Esophagus mucosa (tissue), 1 donor: ENCODE measurements at regions not wholly inside any gene's neighbourhood (a gene's known extent, or its start where the extent isn't known, plus 50 kb on each side); places are given as distances from the start of the nearest gene placed in this dataset.

Experiments
- ATAC-seq: fragments of 200-7000 bp; cut with Tn5 transposase; one replicate; pipeline ENCODE4 v1.9.1; 2020
- donor health status: DM: yes; HTN: yes; CAD: no.

DNA sequence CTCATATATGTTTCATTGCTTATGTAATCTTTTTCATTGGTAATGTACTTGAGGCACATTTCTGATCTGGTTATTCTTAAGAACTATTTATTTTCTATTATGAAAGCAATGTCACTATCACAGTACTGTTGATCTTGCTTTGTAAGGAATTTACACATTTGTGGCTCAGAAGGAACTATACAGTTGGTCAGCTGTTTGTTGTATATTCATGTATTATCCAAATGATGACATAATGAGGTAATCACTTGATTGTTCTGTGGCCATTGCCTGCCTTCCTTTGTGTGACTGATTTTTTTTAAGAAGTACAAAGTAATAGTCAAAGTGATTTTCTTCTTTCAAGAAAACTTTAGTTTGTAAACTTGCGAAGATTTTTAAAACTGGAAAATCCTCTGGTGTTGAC, 399.9 kb downstream of the TMEM161B start:
- ATAC-seq, result no peak

DNA sequence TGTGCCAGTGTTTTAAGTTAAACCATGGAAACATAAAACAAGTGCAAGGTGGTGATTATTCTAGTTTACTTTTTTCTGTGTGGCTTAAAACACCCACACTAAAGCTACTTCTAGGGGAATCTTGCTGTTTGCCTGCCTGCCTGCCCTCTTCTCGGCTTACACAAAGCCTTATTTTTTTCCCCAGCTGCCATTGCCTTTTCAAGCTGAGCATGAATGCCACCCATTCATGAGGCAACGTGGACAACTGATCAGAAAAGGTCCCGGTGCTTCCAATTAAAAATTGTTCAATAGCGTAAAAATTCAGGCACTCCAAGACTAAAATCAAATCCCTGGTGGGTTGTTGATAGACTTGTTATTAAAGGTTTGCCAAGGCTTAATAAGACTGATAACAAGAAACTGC, 401.4 kb downstream of the TMEM161B start:
- no peak for ATAC-seq

DNA sequence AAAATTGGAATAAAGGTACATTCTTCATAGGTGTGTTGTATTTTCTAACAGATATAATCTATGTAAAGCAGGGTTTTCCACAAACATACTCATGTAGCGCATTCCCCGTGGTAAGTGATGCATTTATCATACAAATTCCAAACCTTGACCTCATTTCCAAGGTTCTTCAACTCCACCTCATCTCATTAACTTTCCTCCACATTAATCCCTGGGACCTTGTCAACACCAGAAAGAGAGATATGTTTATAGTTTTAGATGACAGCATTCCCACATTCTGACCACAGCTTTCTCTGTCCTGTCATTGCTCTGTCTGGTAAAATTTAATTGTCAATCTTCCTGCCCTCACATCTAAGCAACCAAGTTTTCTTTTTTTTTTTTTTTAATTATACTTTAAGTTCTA, 415.1 kb downstream of the TMEM161B start:
- no peak for ATAC-seq

DNA sequence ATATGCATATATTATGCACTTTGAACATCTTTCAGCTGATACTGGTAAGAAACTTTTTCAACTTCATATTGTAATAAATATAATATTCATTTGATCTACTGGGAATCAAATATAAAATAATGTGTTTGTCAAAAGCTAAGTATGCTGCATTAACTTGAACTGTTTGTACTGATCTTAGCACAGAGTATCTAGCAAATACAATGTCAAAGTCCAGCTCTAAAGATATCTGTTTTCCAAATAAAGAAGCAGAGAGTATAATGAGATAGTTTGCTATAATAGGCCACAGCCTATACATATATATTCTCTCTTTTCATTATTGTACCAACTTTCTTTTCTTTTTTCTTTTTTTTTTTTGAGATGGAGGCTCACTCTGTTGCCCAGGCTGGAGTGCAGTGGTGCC, 417.0 kb downstream of the TMEM161B start:
- no peak for ATAC-seq

DNA sequence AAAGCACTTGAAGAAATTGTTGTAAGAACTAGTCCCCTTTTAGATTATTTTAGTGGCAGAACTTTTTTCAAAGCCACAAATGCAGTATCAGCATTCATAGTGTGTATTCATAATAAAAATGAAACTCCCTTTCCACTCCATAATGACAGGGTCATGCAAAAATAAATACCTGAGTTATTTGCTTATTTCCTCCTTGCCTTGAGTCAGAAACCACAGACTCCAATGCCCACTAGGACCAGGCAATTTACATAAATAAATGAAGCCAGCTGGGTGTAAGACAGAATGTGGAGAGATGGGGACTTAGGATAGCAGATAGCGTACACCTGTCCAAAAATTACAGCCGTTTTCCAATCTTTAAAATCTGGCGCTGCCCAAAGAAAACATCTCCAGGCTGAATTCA, 417.8 kb downstream of the TMEM161B start:
- no peak for ATAC-seq

DNA sequence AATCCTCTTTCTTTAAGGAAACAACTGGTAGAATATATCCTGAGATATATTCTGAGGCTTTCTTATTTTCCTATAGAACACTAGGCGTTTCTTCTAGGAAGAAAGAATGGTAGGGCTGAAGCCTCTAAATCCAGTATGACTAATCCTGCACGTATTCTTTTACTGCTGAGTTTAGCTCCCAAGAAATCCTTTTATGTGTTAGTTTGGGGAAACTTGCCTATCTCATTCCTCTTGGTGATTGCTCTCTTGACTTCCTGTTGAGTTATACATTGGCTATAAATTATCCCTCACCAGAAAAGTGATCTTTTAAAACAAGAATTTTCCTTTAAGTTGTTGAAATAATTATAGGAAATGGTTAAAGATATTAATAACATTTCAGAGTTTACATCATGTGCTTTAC, 422.9 kb downstream of the TMEM161B start:
- ATAC-seq, result no peak

DNA sequence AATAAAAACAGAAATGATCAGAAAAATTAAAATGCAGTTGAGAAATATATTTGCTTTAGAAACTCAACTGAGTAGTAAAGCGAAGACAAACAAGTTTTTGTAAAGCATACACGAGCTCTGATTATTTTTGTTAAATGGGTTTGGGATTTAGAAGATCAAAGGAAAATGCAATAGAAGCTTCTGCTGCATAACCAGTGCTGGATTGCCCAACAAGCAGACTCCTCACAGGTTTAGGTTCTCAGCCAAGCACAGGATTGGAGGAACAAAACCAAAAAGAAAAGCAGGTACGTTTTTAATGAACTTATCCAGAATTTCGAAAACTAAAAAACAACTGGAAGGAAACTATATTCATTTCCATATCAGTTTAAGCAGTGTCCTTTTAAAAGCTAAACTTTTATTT, 423.8 kb downstream of the TMEM161B start:
- no peak for ATAC-seq

DNA sequence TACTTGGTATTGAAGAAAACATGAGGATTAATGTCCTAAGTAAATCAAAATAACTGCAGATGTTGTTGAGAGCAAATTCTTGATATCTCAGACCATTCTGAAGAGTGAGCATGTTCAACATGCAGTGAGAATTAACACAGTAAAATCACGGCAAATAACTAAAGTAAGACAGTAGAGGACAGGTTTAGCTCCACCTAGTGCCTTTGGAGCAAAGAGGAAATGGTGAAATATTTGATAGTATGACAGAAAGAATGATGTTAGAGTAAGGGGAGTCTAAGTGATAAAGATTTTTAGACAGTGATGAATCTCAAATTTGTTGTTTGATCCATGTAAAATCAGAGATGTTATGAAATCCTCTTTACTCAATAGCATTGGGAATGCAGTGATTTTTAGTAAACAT, 424.2 kb downstream of the TMEM161B start:
- ATAC-seq, result no peak

DNA sequence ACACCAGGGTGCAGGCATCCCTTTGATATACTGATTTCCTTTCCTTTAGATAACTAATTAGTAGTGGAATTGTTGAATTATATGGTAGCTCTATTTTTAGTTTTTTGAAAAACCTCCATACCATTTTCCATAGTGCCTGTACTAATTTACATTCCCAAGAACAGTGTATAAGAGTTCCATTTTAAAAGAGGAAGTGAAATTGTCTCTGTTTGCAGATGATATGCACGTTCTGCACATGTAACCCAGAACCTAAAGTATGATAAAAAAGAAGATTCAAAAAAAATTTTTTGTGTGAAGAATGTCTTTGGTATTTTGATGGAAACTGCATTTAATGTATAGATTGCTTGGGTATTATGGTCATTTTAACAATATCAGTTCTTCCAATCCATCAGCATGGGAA, 424.0 kb upstream of the CCNH start:
- ATAC-seq, result no peak

DNA sequence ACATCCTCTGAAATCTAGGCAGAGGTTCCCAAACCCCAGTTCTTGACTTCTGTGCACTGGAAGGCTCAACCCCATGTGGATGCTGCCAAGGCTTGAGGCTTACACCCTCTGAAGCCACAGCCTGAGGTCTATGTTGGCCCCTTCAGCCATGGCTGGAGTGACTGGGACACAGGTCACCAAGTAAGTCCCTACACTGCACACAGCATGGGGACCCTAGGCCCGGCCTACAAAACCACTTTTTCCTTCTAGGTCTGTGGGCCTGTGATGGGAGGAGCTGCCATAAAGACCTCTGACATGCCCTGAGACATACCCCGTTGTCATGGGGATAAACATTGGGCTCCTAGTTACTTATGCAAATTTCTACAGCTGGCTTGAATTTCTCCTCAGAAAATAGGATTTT, 418.8 kb upstream of the CCNH start:
- no peak for ATAC-seq

DNA sequence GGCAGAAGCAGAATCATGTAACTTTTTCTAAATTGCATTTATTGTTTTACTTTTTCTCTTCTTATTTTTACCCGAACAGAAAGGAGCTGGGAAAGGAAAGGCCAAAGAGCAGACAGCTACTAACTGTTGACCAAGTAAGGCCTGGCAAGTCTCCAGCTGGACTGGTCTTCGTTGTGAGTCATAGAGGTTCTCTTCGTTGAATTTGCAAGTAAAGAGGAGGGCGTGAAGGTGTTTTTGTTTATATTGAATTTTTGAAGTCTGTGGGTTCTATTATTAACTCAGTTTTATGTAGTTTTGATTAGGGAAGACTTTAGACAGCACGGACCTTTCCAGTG, 416.5 kb upstream of the CCNH start:
- no peak for ATAC-seq

DNA sequence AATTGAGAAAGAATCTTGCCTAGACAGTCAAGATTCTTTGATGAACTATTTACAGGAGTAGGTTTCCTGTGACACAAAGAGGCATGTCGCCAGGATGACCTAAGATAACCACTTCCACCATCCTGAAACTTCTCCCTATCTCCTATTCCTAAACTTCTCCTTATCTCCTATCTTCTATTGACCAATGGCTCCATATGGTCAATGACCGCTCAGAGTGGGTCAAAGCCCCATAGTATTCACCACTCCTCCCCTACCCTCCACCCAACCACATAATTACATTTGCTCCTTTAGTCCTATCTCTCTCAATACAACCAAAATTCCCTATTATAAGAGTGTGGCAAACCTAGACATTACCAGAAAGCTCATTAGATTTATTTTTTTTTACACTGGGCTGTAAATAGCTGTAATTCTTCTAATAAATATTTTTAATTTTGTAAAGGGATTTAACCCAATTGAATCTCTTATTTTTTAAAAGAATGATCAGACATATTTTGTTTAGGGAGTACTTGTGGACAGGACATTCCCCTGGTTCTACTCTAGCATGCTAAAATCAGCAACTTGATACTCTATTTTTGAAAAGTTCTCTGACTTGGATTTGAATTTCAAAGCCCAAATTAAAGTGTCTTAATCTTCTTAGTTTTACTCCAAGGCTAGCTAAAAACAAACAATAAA, 416.0 kb upstream of the CCNH start:
- ATAC-seq, result no peak

DNA sequence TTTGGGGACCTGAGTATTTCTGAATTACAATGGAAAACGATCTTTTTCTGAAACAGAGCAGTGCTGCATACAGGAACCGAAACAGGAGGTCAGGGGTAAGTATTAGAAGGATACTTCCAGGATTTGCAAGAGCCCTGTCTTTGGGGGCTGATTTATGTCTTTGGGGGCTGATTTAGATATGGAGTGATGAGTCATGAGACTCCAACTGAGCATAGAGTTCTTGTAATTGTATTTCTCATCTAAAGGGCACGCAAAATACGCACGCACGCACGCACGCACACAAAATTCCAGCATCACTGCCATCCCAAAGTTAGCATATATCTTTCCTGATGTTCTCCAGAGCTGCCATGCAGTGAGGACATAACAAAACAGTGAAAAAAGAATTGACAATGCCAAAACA, 414.8 kb upstream of the CCNH start:
- ATAC-seq, result no peak

DNA sequence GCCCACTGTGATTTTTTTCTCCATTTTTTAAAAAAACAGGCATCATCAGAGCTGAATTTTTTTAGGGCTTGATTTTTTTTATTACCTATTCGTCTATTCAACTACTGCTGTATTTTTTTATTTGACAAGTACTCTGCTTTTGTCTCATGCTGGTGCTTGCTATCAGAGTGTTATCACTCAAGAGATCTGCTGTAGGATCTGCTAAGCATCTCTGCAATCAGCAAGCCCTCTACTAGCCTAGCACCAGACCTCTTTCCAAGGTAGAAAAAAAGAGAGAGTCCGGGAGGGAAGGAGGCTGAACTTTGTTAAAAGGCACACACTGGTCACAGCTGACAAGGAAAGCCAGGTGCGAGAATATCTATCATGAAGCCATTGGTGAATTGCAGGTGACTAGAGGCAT, 413.8 kb upstream of the CCNH start:
- no peak for ATAC-seq

DNA sequence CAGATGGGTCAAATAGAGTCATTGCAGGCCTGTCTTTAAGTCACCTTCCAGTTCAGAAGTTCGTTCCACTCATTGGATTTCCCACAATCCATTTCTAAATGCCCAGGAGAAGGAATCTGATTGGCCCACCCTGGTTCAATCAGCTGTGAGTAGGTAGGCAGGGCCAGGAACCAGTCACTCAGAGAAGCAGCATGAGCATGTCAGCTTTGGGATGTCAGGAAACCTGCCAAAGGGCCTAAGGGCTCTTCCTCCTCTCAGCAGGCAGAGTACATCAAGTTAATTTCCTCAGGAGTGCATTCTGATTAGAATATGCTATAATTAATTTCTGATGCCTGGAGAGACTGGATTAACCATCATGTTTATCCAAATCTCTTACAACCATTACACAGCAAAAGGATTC, 412.9 kb upstream of the CCNH start:
- no peak for ATAC-seq

DNA sequence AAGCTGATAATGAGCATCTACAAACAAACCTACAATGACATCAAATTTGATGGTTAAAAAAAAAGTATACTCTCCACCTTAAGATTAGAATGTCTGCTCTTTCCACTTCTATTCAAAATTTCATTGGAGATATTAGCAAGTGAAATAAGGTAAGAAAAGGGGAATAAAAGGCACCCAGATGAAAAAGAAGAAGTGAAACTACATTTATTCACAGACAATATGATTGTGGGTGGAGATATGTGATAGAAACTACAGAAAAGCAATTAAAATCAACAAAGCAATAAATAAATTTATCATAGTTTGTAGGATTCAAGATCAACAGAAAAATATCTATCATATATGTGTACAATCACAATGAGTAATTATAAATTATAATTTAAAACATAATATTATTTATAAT, 395.1 kb upstream of the CCNH start:
- ATAC-seq, result no peak

DNA sequence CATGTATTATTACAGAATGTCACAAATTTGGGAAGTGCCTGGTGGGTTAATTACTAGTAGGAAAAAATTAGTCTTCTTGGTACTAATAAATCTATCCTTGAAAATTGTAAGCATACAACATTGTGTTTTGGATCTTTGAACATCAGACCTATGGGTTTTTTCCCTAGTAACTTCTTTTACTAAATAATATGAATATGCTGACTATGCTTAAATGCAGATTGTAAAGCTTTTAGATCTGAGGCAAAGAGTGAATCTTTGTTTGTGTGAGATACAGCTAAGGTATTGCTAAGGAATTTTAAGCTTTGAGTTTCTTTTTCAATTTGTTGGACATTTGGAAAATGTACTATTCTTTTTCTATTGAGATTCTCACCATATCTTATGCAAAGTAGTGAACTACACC, 390.6 kb upstream of the CCNH start:
- no peak for ATAC-seq

DNA sequence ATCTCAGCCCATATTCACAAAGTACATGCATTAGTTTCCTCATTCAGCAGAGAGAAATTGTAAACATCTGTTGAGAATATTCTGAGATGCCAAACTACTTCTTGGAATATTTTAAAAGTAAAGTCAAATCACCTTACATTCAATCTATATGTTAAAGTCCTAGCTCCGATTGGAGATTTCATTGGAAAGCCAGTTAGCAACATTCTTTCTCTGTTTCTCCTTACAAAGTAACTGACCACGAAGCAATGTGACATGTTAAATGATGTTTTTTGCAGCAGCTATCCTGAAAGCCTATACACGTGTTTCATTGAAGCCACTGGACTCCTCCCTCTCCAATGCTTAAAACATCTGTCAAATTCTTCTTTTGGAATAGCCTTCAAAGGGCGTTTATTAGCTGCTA, 379.1 kb upstream of the CCNH start:
- no peak for ATAC-seq

DNA sequence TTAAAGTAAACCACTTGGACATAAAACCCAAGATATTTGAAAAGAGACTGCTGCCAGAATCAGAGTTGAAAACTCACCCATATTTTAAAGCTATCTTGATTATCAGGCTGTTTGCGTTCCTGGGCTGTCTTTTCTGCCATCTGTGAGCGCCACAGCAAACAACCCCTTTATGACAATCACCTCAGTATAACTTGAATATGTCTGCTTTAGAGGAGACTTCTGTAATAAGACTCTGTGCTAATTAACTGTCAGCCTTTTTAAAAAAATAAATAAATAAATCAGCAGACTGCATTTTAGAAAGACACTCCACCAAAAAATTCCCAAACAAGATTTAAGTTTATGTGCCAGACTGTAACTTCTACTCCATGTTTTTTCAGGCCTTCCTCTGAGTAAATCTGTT, 375.7 kb upstream of the CCNH start:
- no peak for ATAC-seq

DNA sequence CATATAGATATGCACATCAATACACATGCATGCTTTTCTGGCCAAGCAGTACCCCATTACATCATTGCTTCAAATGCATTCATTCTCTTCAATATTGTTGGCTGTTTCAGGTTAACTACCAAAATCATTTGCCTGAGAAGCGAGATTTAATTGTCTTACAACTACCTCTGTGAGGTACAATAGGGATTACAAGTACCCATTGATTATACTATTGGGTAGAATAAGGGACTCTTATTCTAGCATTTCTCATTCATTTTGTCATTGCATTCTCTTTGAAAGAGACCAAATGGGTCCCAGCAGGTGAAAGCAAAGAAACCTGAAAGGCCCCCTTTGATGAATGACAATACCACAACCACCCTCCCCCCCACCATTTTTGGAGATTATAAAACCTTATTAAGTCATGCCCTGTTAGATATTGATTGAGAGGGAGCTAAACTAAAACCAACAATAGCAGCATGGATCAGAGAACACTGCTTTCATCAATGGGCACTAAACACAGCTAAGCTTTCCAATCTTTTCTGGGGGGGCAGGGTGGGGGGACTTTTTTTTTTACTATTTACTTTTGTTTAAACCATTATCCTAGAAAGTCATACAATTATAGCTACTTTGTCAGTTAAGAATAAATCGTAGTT, 375.0 kb upstream of the CCNH start:
- no peak for ATAC-seq

DNA sequence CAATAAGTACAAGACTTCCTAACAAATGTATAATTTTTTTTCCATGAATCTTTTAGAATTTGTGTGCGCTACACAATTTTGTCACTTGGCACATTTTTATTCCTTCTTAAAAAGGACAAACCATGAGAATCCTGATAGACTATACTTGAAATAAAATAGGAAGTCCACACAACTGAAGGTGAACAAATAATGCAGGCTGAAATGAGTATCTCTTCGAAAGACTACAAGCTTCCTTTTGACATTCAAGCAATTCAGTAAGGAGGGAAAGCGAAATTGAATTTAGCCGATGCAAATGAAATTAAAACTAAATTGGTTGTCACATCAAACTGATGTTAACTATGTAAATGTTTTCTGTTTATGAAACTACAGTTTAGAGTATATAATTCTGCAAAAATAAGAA, 374.4 kb upstream of the CCNH start:
- ATAC-seq, result no peak

DNA sequence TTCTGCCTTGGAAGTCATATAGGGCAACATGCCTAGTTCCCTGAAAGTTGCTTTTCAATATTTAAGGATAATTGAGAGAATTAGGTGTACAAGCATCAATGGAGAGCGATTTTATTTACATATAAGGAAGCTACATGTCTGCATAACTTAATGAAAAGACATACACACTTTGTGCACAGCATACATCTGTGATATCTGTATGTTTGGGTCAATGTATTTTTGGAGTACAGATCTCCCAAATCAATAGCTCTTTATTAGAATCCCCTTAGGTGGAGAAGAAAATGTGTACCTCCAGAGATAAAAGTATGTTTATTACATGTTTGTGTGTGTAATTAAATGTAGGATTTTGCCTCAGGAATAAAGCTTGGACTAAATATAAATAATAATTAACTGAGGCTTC, 373.7 kb upstream of the CCNH start:
- no peak for ATAC-seq

DNA sequence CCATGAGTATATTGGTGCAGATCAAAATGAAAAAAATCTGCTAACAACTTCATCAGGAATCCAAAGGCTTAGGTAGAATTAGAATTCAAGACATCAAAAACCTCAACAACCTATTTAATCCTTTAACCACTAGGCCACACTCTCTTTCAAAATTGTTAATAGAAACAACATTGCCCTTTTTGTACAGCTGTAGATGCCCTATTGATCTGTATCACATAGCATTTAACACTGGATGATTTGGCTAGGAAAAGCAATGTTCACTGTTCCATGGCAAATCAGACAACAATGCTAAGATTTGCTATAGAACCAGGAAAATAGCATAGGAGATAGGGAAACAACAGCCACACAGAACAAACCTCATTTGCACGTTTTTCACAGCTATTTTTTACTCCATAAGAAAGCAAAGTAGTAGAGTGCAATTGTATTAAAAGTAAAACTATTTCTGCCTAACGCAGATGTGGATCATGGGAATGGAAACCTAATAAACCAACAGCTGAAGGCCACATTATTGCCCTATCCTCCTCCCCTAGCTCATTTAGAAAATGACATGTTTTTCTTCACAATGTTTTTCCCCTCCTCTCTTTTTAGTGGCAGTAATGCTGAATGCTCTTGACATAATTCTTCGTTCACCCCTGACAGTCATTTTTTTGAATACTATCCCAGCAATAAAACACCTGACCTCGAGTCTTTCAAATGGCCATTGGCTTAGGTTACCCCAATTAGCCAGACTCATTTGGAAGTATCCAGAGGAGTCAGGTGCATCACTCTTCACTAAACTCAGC, 373.0 kb upstream of the CCNH start:
- ATAC-seq, result no peak

DNA sequence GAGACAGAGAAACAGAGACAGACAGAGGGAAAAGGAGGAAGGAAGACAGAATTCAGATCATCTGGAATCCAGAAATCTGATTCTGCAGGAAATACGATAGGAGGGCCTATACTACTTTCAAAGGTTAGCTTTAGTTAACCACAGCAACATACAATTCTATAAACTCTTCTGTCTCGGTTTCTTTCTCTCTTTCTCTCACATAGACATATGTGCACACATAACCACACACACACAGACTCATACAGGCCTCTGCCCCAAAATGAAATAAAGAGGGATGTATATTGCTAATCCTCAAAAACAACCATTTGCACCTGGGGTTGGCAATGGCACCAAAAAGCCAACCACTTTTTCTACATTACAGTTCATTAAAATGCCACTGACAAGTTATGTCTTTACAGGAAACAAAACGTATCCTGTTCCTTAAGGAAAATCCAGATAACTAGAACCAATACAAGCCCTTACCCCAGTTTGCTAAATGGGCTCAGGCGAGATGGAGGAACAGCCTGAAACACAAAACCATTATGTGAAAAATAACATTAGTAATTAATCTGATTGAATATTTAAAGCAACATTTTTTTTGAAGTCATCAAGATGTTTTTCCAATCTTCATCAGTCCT, 372.3 kb upstream of the CCNH start:
- no peak for ATAC-seq
